ENCODE measurements at regions not wholly inside any gene's neighbourhood (a gene's known extent, or its start where the extent isn't known, plus 50 kb on each side); places are given as distances from the start of the nearest gene placed in this dataset.

DNA sequence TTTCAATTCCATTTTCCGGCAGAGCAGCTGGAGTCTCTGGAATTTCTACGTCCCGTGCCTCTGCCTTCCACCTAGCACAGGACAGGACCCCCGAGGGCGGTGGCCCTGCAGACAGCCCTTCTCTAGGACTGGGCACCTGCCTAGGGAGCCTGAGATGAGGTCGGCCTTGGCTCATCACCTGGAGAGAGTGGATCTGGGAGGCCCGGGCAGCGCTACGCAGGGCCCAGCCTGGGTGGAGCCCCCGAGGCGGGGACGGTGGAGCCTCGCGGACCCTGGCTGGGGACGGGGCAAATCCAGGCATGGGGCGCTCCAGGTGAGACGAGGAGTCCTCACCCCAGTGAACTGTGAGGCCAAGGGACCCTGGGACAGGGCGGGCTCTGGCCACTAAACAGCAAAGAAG, 114.5 kb downstream of the MTRR start:
- no peak overlapping the region for H3K4me3 ChIP-seq (replicated peaks in 1 of 4; ENCODE audit: control extremely low read depth in 1 of 4, insufficient read depth in 1 of 4, low read depth in 3 of 4, low read length in 4 of 4)
- H3K9me3 ChIP-seq (ENCODE audit: control insufficient read depth, insufficient read depth, low read depth, low read length) = no peaks in the 10 kb centered on the region
- no peak overlapping the region for H3K4me2 ChIP-seq (ENCODE audit: extremely low read depth, insufficient read depth, low read length)
- H3K27ac ChIP-seq (ENCODE audit: insufficient read depth, low read length) = no peak overlapping the region
- H4K20me1 ChIP-seq (ENCODE audit: control insufficient read depth, extremely low read depth, insufficient read depth, low read length) = no peaks in the 10 kb centered on the region
- H2AFZ ChIP-seq (ENCODE audit: low read length) = no peak overlapping the region
- H3K27me3 ChIP-seq (ENCODE audit: control insufficient read depth, insufficient read depth, low read length) = no peaks in the 10 kb centered on the region
- TF ChIP-seq, protein P1, sequence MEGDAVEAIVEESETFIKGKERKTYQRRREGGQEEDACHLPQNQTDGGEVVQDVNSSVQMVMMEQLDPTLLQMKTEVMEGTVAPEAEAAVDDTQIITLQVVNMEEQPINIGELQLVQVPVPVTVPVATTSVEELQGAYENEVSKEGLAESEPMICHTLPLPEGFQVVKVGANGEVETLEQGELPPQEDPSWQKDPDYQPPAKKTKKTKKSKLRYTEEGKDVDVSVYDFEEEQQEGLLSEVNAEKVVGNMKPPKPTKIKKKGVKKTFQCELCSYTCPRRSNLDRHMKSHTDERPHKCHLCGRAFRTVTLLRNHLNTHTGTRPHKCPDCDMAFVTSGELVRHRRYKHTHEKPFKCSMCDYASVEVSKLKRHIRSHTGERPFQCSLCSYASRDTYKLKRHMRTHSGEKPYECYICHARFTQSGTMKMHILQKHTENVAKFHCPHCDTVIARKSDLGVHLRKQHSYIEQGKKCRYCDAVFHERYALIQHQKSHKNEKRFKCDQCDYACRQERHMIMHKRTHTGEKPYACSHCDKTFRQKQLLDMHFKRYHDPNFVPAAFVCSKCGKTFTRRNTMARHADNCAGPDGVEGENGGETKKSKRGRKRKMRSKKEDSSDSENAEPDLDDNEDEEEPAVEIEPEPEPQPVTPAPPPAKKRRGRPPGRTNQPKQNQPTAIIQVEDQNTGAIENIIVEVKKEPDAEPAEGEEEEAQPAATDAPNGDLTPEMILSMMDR (conservative IDR thresholded peaks at IDR 0.05 in 1 of 2, IDR thresholded peaks at IDR 0.05 in 1 of 2; ENCODE audit: low read depth in 1 of 2, low read length in 2 of 2) = no peak
- TF ChIP-seq EZH2 (IDR thresholded peaks at IDR 0.05; ENCODE audit: low read length, missing control alignments) = no peak
- DNase-seq (ENCODE audit: low read depth in 2 of 2) = no peak
- H3K36me3 ChIP-seq (ENCODE audit: control insufficient read depth, insufficient read depth, low read length) = no peaks in the 10 kb centered on the region
- H3K9ac ChIP-seq (ENCODE audit: insufficient read depth, low read length) = no peak overlapping the region
- H3K79me2 ChIP-seq (ENCODE audit: control insufficient read depth, insufficient read depth, low read length) = no peaks in the 10 kb centered on the region
- H3K4me1 ChIP-seq (ENCODE audit: control insufficient read depth, extremely low read depth, insufficient read depth, low read length) = no peaks in the 10 kb centered on the region

DNA sequence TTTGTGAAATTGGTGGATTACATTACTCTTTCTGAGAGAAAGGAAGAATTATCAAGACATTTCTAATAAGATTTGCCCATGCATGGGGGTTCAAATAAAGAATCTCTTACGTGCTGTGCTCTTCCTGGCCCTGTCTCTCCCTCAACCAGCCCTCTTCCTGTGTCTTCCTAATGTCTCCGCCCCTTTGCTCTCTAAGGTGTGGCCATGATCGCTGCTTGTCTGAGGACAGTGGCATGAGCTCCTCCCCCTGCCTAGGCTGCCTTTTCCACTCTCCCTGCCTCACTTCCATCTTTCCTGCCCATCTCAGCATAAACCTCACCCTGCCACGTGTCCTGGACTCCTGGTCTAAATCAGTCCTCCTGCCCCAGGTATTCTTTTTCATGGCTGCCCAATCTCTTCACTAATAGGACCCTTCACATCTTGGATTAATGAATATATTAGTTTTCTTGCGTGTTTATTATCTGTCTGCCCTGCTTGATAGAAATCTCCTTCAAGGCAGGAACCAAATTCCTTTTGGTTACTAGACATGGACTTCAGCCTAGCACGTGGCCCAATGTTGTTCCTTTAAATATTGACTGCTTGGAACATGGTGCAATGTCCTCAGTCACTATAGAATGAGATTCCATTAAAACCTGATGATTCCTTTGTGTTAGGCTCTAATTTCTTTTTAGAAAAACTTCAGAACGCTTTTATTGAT, 122.3 kb downstream of the MTRR start:
- no peak for DNase-seq (ENCODE audit: low read depth in 2 of 2)
- no peaks in the 10 kb centered on the region for H3K36me3 ChIP-seq (ENCODE audit: control insufficient read depth, insufficient read depth, low read length)
- H2AFZ ChIP-seq (ENCODE audit: low read length) = no peak overlapping the region
- no peak overlapping the region for H3K9ac ChIP-seq (ENCODE audit: insufficient read depth, low read length)
- H3K27ac ChIP-seq (ENCODE audit: insufficient read depth, low read length) = no peak overlapping the region
- H3K79me2 ChIP-seq (ENCODE audit: control insufficient read depth, insufficient read depth, low read length) = no peaks in the 10 kb centered on the region
- no peak overlapping the region for H3K4me2 ChIP-seq (ENCODE audit: extremely low read depth, insufficient read depth, low read length)
- no peaks in the 10 kb centered on the region for H3K4me1 ChIP-seq (ENCODE audit: control insufficient read depth, extremely low read depth, insufficient read depth, low read length)
- no peaks in the 10 kb centered on the region for H3K27me3 ChIP-seq (ENCODE audit: control insufficient read depth, insufficient read depth, low read length)
- TF ChIP-seq, protein P1 (conservative IDR thresholded peaks at IDR 0.05 in 1 of 2, IDR thresholded peaks at IDR 0.05 in 1 of 2; ENCODE audit: low read depth in 1 of 2, low read length in 2 of 2) = no peak
- TF ChIP-seq EZH2 (IDR thresholded peaks at IDR 0.05; ENCODE audit: low read length, missing control alignments) = no peak
- no peaks in the 10 kb centered on the region for H4K20me1 ChIP-seq (ENCODE audit: control insufficient read depth, extremely low read depth, insufficient read depth, low read length)
- no peaks in the 10 kb centered on the region for H3K9me3 ChIP-seq (ENCODE audit: control insufficient read depth, insufficient read depth, low read depth, low read length)
- H3K4me3 ChIP-seq (replicated peaks in 1 of 4; ENCODE audit: control extremely low read depth in 1 of 4, insufficient read depth in 1 of 4, low read depth in 3 of 4, low read length in 4 of 4) = no peak overlapping the region

DNA sequence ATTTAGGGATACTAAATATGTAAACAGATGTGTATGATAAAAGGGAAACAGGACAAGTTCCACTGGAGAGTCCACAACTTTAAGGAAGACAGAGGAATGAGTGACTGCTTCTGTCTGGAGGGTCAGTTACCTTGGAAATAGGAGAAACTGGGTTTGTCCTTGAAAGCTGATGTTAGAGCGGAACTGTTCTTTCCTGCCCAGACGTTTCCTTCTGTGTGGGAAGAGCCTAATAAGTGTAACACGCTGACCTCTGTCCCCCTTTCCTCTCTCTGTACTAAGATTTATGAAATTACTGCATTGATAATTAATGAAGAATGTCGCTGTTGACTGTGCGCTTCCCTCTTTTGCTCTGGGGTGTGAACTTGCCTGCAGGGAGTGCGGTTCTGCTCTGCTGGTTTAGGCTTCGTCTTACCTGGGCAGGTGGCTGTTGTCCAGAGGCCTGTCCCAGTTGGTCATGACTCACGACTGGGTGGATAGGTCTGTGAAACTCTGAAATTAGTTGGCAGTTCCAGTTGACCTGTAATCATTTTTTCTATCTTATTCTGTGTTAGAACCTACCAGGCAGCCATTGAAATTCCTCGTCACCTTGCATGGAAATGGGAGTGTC, 126.8 kb downstream of the MTRR start:
- no peak overlapping the region for H2AFZ ChIP-seq (ENCODE audit: low read length)
- H3K4me1 ChIP-seq (ENCODE audit: control insufficient read depth, extremely low read depth, insufficient read depth, low read length) = no peaks in the 10 kb centered on the region
- no peaks in the 10 kb centered on the region for H4K20me1 ChIP-seq (ENCODE audit: control insufficient read depth, extremely low read depth, insufficient read depth, low read length)
- no peak for TF ChIP-seq EZH2 (IDR thresholded peaks at IDR 0.05; ENCODE audit: low read length, missing control alignments)
- TF ChIP-seq, protein P1 (conservative IDR thresholded peaks at IDR 0.05 in 1 of 2, IDR thresholded peaks at IDR 0.05 in 1 of 2; ENCODE audit: low read depth in 1 of 2, low read length in 2 of 2) = no peak
- H3K27ac ChIP-seq (ENCODE audit: insufficient read depth, low read length) = no peak overlapping the region
- no peaks in the 10 kb centered on the region for H3K79me2 ChIP-seq (ENCODE audit: control insufficient read depth, insufficient read depth, low read length)
- H3K4me2 ChIP-seq (ENCODE audit: extremely low read depth, insufficient read depth, low read length) = no peak overlapping the region
- no peak overlapping the region for H3K4me3 ChIP-seq (replicated peaks in 1 of 4; ENCODE audit: control extremely low read depth in 1 of 4, insufficient read depth in 1 of 4, low read depth in 3 of 4, low read length in 4 of 4)
- no peaks in the 10 kb centered on the region for H3K27me3 ChIP-seq (ENCODE audit: control insufficient read depth, insufficient read depth, low read length)
- H3K36me3 ChIP-seq (ENCODE audit: control insufficient read depth, insufficient read depth, low read length) = no peaks in the 10 kb centered on the region
- no peak for DNase-seq (ENCODE audit: low read depth in 2 of 2)
- no peak overlapping the region for H3K9ac ChIP-seq (ENCODE audit: insufficient read depth, low read length)
- no peaks in the 10 kb centered on the region for H3K9me3 ChIP-seq (ENCODE audit: control insufficient read depth, insufficient read depth, low read depth, low read length)

Data from fibroblast of lung (primary cell).